GM18520 (cell line): ENCODE measurements at regions not wholly inside any gene's neighbourhood (a gene's known extent, or its start where the extent isn't known, plus 50 kb on each side); places are given as distances from the start of the nearest gene placed in this dataset.

ENCODE experiments used
- ATAC-seq: cut with Tn5 transposase; IDR thresholded peaks from one replicate; pipeline ENCODE4 v1.9.1; 2021; ENCODE audit not compliant: unreplicated experiment

GRCh38 chr18:39872651-39873050 is 2082.4 kb upstream of the PIK3C3 start:
- no peak for ATAC-seq

GRCh38 chr18:39871961-39872360 is 2083.1 kb upstream of the PIK3C3 start:
- no peak for ATAC-seq

GRCh38 chr18:39870591-39870990 is 2084.4 kb upstream of the PIK3C3 start:
- ATAC-seq = no peak

GRCh38 chr18:39863916-39864315 is 2091.1 kb upstream of the PIK3C3 start:
- no peak for ATAC-seq

- no peak for ATAC-seq
These were observed 2092.7 kb upstream of the PIK3C3 start for GRCh38 chr18:39862341-39862740.

- no peak for ATAC-seq
These were observed 2100.7 kb upstream of the PIK3C3 start for GRCh38 chr18:39854291-39854690.

- no peak for ATAC-seq
These were observed 2108.8 kb upstream of the PIK3C3 start for GRCh38 chr18:39846265-39846664.

- ATAC-seq = no peak
These were observed 2109.4 kb upstream of the PIK3C3 start for GRCh38 chr18:39845631-39846030.

- ATAC-seq = no peak
These were observed 2109.9 kb upstream of the PIK3C3 start for GRCh38 chr18:39845106-39845505.

GRCh38 chr18:39843546-39843945 is 2111.5 kb upstream of the PIK3C3 start:
- no peak for ATAC-seq

- no peak for ATAC-seq
These were observed 2112.6 kb upstream of the PIK3C3 start for GRCh38 chr18:39842366-39842914.

- ATAC-seq = no peak
These were observed 2113.3 kb upstream of the PIK3C3 start for GRCh38 chr18:39841482-39842365.

GRCh38 chr18:39840856-39841481 is 2114.1 kb upstream of the PIK3C3 start:
- no peak for ATAC-seq

- ATAC-seq = no peak
These were observed 2114.6 kb upstream of the PIK3C3 start for GRCh38 chr18:39840406-39840805.

GRCh38 chr18:39839782-39840181 is 2115.3 kb upstream of the PIK3C3 start:
- no peak for ATAC-seq

- ATAC-seq = no peak
These were observed 2116.2 kb upstream of the PIK3C3 start for GRCh38 chr18:39838831-39839230.

- ATAC-seq = no peak
These were observed 2119.6 kb upstream of the PIK3C3 start for GRCh38 chr18:39835303-39836030.

- ATAC-seq = no peak
These were observed 2120.4 kb upstream of the PIK3C3 start for GRCh38 chr18:39834636-39835035.

- no peak for ATAC-seq
These were observed 2129.4 kb upstream of the PIK3C3 start for GRCh38 chr18:39825485-39826150.

- ATAC-seq = no peak
These were observed 2148.5 kb upstream of the PIK3C3 start for GRCh38 chr18:39806525-39806924.

GRCh38 chr18:39805218-39805617 is 2149.8 kb upstream of the PIK3C3 start:
- ATAC-seq = no peak
